ENCODE measurements at regions not wholly inside any gene's neighbourhood (a gene's known extent, or its start where the extent isn't known, plus 50 kb on each side); places are given as distances from the start of the nearest gene placed in this dataset.
A peak's percentile ranks its signal among the peaks of the same experiment; 100 is the strongest.

GRCh38 chr1:182304627-182305026 lies 87.0 kb downstream of the GLUL start:
- Histone ChIP-seq H3K36me3 (no peaks in the 10 kb centered on the region), H3K27me3 (ENCODE audit: insufficient read depth, low read depth, severe bottlenecking) (no peaks in the 10 kb centered on the region), H3K27ac (no peak overlapping the region), H3K9me3 (ENCODE audit: severe bottlenecking) (no peaks in the 10 kb centered on the region), H3K4me3 (ENCODE audit: low read depth, low read length) (no peak overlapping the region)
- no peak for TF ChIP-seq CTCF (IDR thresholded peaks at IDR 0.05; ENCODE audit: low read depth, low read length)
- DNase-seq: no peak

GRCh38 chr1:182304218-182304617 lies 87.4 kb downstream of the GLUL start:
- no peak for DNase-seq
- no peak overlapping the region for H3K4me3 ChIP-seq (ENCODE audit: low read depth, low read length)
- no peak overlapping the region for H3K27ac ChIP-seq
- H3K9me3 ChIP-seq (ENCODE audit: severe bottlenecking): no peaks in the 10 kb centered on the region
- no peak for TF ChIP-seq CTCF (IDR thresholded peaks at IDR 0.05; ENCODE audit: low read depth, low read length)
- no peaks in the 10 kb centered on the region for H3K27me3 ChIP-seq (ENCODE audit: insufficient read depth, low read depth, severe bottlenecking)
- no peaks in the 10 kb centered on the region for H3K36me3 ChIP-seq

- DNase-seq: no peak
- Histone ChIP-seq H3K27ac (no peak overlapping the region), H3K27me3 (ENCODE audit: insufficient read depth, low read depth, severe bottlenecking) (no peaks in the 10 kb centered on the region), H3K9me3 (ENCODE audit: severe bottlenecking) (no peaks in the 10 kb centered on the region), H3K4me3 (ENCODE audit: low read depth, low read length) (no peak overlapping the region), H3K36me3 (no peaks in the 10 kb centered on the region)
- no peak for TF ChIP-seq CTCF (IDR thresholded peaks at IDR 0.05; ENCODE audit: low read depth, low read length)
These were observed 87.8 kb downstream of the GLUL start for GRCh38 chr1:182303778-182304177.

GRCh38 chr1:182301467-182302198 lies 90.0 kb downstream of the GLUL start:
- Histone ChIP-seq H3K9me3 (ENCODE audit: severe bottlenecking) (no peaks in the 10 kb centered on the region), H3K4me3 (ENCODE audit: low read depth, low read length) (no peak overlapping the region), H3K27ac (0 out of 2 replicates have a peak overlapping the region, but pooled peaks have one; percentile 24), H3K36me3 (no peaks in the 10 kb centered on the region), H3K27me3 (ENCODE audit: insufficient read depth, low read depth, severe bottlenecking) (no peaks in the 10 kb centered on the region)
- DNase-seq: peak; percentile 49
- TF ChIP-seq CTCF (IDR thresholded peaks at IDR 0.05; ENCODE audit: low read depth, low read length): peak; percentile 22; the same call in 1 of the 2 replicates

- no peaks in the 10 kb centered on the region for H3K9me3 ChIP-seq (ENCODE audit: severe bottlenecking)
- no peaks in the 10 kb centered on the region for H3K27me3 ChIP-seq (ENCODE audit: insufficient read depth, low read depth, severe bottlenecking)
- no peak for DNase-seq
- no peak overlapping the region for H3K27ac ChIP-seq
- no peak for TF ChIP-seq CTCF (IDR thresholded peaks at IDR 0.05; ENCODE audit: low read depth, low read length)
- no peak overlapping the region for H3K4me3 ChIP-seq (ENCODE audit: low read depth, low read length)
- no peaks in the 10 kb centered on the region for H3K36me3 ChIP-seq
These were observed 90.6 kb downstream of the GLUL start for GRCh38 chr1:182301026-182301436.
